GM12873 (cell line): ENCODE measurements at regions not wholly inside any gene's neighbourhood (a gene's known extent, or its start where the extent isn't known, plus 50 kb on each side); places are given as distances from the start of the nearest gene placed in this dataset.

ENCODE experiments used
- CTCF ChIP-seq: IDR thresholded peaks from 2 replicates; pipeline ENCODE4 v1.5.1; 2012; ENCODE audit warnings: low read depth, mild to moderate bottlenecking, moderate library complexity, low read length, control low read depth; ENCODE audit not compliant: insufficient read depth; ENCODE audit errors: missing control alignments

- TF ChIP-seq CTCF: no peak
Observed at GRCh38 chr3:135805752-135806151, 159.8 kb upstream of the PPP2R3A start.

- TF ChIP-seq CTCF: no peak
Observed at GRCh38 chr3:135806317-135806716, 159.2 kb upstream of the PPP2R3A start.

- TF ChIP-seq CTCF: no peak
Observed at GRCh38 chr3:135807879-135808278, 157.6 kb upstream of the PPP2R3A start.

DNA sequence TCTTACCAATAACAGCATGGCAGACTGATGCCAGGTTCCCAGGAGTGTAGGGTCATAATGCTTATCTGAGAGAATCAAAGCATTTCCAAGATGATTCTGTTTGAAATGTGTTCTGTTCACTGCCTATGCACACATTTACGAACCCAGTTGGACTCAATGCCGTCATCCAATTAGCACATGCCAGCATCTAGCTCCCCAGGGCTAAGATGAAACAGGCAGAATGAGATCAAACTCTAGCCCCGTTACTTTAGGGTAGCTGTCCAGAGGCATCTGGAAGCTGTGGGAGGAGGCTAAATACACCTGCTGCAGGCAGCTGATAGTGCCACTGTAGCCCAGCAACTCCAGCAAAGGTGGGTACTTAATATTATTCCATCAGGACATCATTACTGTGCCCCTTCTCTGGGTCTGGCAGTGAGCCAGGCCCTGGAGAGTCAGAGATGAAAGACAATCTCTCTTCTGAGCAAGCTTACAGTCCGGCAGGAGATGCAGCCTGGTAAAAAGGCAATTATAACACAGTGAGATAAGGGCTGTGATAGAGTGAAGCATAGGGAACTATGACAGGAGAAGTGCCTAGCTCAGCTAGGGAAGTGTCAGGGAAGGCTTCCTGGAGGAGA is 156.4 kb upstream of the PPP2R3A start:
- no peak for TF ChIP-seq CTCF

DNA sequence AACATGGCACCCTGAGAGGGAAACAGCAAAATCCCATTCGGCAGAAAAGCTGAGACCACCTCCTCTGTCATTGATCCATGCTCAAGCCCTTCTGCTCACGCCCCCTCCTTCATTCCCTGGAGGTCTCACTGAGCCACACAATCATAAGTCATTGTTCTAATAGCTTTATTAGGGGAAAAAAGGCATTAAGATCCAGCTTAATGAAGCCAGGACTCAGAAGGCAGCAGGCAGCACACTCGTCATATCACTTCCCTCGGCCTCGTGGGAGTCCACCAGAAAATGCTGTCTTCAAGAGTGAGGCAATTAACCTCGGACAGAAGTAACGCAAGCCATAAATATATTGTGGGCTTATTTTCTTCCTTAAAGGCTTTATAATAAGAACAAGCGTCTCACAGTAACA is 153.9 kb upstream of the PPP2R3A start:
- TF ChIP-seq CTCF: no peak

- no peak for TF ChIP-seq CTCF
Observed at GRCh38 chr3:135812057-135812456, 153.5 kb upstream of the PPP2R3A start.

GRCh38 chr3:135834465-135834864 is 131.1 kb upstream of the PPP2R3A start:
- no peak for TF ChIP-seq CTCF
